ENCODE measurements at regions not wholly inside any gene's neighbourhood (a gene's known extent, or its start where the extent isn't known, plus 50 kb on each side); places are given as distances from the start of the nearest gene placed in this dataset.
A peak's percentile ranks its signal among the peaks of the same experiment; 100 is the strongest.

GRCh38 chr1:95437011-95437410 lies 203.0 kb downstream of the RWDD3 start:
- Histone ChIP-seq H3K4me1 (replicated peaks in 1 of 4; ENCODE audit: control insufficient read depth in 3 of 4, insufficient read depth in 4 of 4, low read length in 3 of 4) (peaks cover 5 to 8% (median 7%) of the 10 kb centered on the region in 4 experiments; a peak in 6 of 7 replicates), H2BK12ac (ENCODE audit: low read depth, low read length) (no peak overlapping the region), H3K4ac (replicated peaks; ENCODE audit: insufficient read length, low read depth, low read length) (no peak overlapping the region), H2BK120ac (replicated peaks; ENCODE audit: low read depth, low read length) (no peak overlapping the region), H4K8ac (ENCODE audit: extremely low read depth, insufficient read depth, low read length) (no peak overlapping the region), H3K79me1 (ENCODE audit: low read depth, low read length) (no peaks in the 10 kb centered on the region), H3K23ac (ENCODE audit: insufficient read length) (no peak overlapping the region), H2AFZ (ENCODE audit: low read length) (no peak overlapping the region), H3K9ac (replicated peaks in 1 of 4; ENCODE audit: extremely low read depth in 1 of 4, low read depth in 3 of 4, low read length in 3 of 4) (no peak overlapping the region), H2BK15ac (ENCODE audit: low read length) (no peak overlapping the region), H3K36me3 (ENCODE audit: control insufficient read depth in 2 of 4, insufficient read depth in 4 of 4, low read length in 3 of 4) (no peaks in the 10 kb centered on the region), H4K91ac (replicated peaks; ENCODE audit: insufficient read length, low read length) (no peak overlapping the region), H2BK20ac (ENCODE audit: low read length) (no peak overlapping the region), H3K14ac (ENCODE audit: insufficient read length) (no peak overlapping the region), H3K23me2 (ENCODE audit: low read depth, low read length) (no peaks in the 10 kb centered on the region), H3K4me3 (ENCODE audit: extremely low read depth in 1 of 4, insufficient read depth in 2 of 4, low read depth in 3 of 4, low read length in 4 of 4) (no peak overlapping the region), H3K56ac (replicated peaks; ENCODE audit: insufficient read length, low read depth, low read length) (no peak overlapping the region), H3K79me2 (ENCODE audit: control insufficient read depth in 1 of 2, insufficient read depth in 2 of 2, low read length in 2 of 2) (no peaks in the 10 kb centered on the region), H3K27ac (ENCODE audit: low read depth, low read length) (no peak overlapping the region), H4K5ac (ENCODE audit: insufficient read length, low read depth, low read length) (no peak overlapping the region), H3K9me3 (ENCODE audit: insufficient read depth in 2 of 2, low read depth in 1 of 2, low read length in 1 of 2) (no peaks in the 10 kb centered on the region), H2AK5ac (ENCODE audit: low read depth, low read length) (no peak overlapping the region), H4K20me1 (replicated peaks in 1 of 2; ENCODE audit: control insufficient read depth in 1 of 2, insufficient read depth in 2 of 2, low read length in 2 of 2) (no peaks in the 10 kb centered on the region), H2BK5ac (ENCODE audit: low read depth, low read length) (no peak overlapping the region), H3K18ac (ENCODE audit: extremely low read depth, low read length) (no peak overlapping the region), H3K27me3 (replicated peaks in 1 of 4; ENCODE audit: control insufficient read depth in 3 of 4, extremely low read depth in 1 of 4, insufficient read depth in 3 of 4, low read length in 3 of 4) (no peaks in the 10 kb centered on the region), H3K4me2 (ENCODE audit: insufficient read depth in 1 of 2, low read depth in 2 of 2, low read length in 2 of 2) (no peak overlapping the region)
- ChIA-PET POLR2A (ENCODE audit: partially characterized antibody) (no interaction called here), CTCF (ENCODE audit: partially characterized antibody) (interaction anchor here (3.1 kb wide), 1 partner anchor 8 kb away, joined by 7 read pairs; no protein-coding TSS in a partner anchor)
- 83% methylated on average over 3 of the region's 3 CpGs; no CpG with 5 or more reads in 1 of the 2 experiments for WGBS, 2 experiments (ENCODE audit: extremely low coverage in 1 of 2, insufficient coverage in 1 of 2, insufficient read length in 1 of 2, insufficient replicate concordance in 2 of 2, low coverage in 1 of 2, low lambda C conversion rate in 2 of 2, missing lambda C conversion rate in 1 of 2)
- peak; percentile 48; the same call in 1 of the 2 replicates for TF ChIP-seq JUND (IDR thresholded peaks at IDR 0.05; ENCODE audit: low read length)
- no peak for TF ChIP-seq TAF7 (optimal IDR thresholded peaks at IDR 0.05; ENCODE audit: borderline replicate concordance, low read depth, low read length)
- TF ChIP-seq RBBP5 (IDR thresholded peaks at IDR 0.05; ENCODE audit: borderline replicate concordance, low read depth, low read length) = no peak
- TF ChIP-seq EGR1 (IDR thresholded peaks at IDR 0.05; ENCODE audit: borderline replicate concordance, low read depth, low read length) = no peak
- no peak for TF ChIP-seq NANOG (IDR thresholded peaks at IDR 0.05; ENCODE audit: insufficient read depth, low read depth, low read length, poor library complexity, severe bottlenecking)
- no peak for TF ChIP-seq USF2 (IDR thresholded peaks at IDR 0.05; ENCODE audit: low read length)
- DNase-seq (ENCODE audit: low read depth in 1 of 2, low spot score in 2 of 2) (no peak), FAIRE-seq (no peak)

Measured in H1 (cell line).